T-cell (primary cell): ENCODE measurements at regions not wholly inside any gene's neighbourhood (a gene's known extent, or its start where the extent isn't known, plus 50 kb on each side); places are given as distances from the start of the nearest gene placed in this dataset.

ENCODE experiments used
- ATAC-seq, 4 experiments: fragments of 200-7000 bp in 3 of 4; fragments of 150-1000 bp in 1 of 4; cut with Tn5 transposase; replicated peaks in 1 of 4; 1 replicate in 3 of 4; 2 replicates in 1 of 4; pipeline ENCODE4 v1.10.0; 2021; ENCODE audit warnings: moderate library complexity in 3 of 4, mild to moderate bottlenecking in 2 of 4, moderate number of reproducible peaks in 1 of 4
- CTCF ChIA-PET, 2 donors: fragments of 300-600 bp; sonication (Branson Sonifier 250); formaldehyde crosslinking; loops; one replicate each; lab custom pipeline; 2022; ENCODE audit warnings: antibody characterized with exemption in 2 of 2; lab: Charles Lee
- POLR2A ChIA-PET, 2 donors: fragments of 300-600 bp; sonication (Branson Sonifier 250); formaldehyde crosslinking; loops; one replicate each; lab custom pipeline; 2022; ENCODE audit warnings: antibody characterized with exemption in 2 of 2; lab: Charles Lee
- DNase-seq, 35 experiments: peaks; one replicate each; pipeline versions ENCODE4 v3.0.0 to v3.0.0-alpha.2; 2013 to 2023
- H3K27ac ChIP-seq: one replicate; pipeline ENCODE4 v1.5.1; 2013; ENCODE audit warnings: low read length
- H3K27me3 ChIP-seq, 2 experiments: replicated peaks in 1 of 2; 1 replicate in 1 of 2; 2 replicates in 1 of 2; pipeline versions ENCODE4 v1.6.1 to v1.7.0; 2013; ENCODE audit warnings: low read length in 1 of 2, mixed read lengths in 1 of 2; ENCODE audit not compliant: control insufficient read depth in 2 of 2, insufficient read depth in 2 of 2; ENCODE audit errors: extremely low read depth in 1 of 2
- H3K36me3 ChIP-seq, 2 donors: 1 replicate in 1 of 2; 2 replicates in 1 of 2; pipeline versions ENCODE4 v1.6.1 to v1.7.0; 2013; ENCODE audit warnings: low read length in 1 of 2; ENCODE audit not compliant: control insufficient read depth in 2 of 2, insufficient read depth in 1 of 2; ENCODE audit errors: extremely low read depth in 1 of 2
- H3K4me1 ChIP-seq, 2 experiments: 1 replicate in 1 of 2; 2 replicates in 1 of 2; pipeline versions ENCODE4 v1.6.1 to v1.7.0; 2013; ENCODE audit warnings: low read length in 2 of 2, mixed read lengths in 1 of 2; ENCODE audit not compliant: insufficient read depth in 2 of 2, control insufficient read depth in 1 of 2; ENCODE audit errors: extremely low read depth in 1 of 2
- H3K4me3 ChIP-seq, 2 donors: 1 replicate in 1 of 2; 2 replicates in 1 of 2; pipeline versions ENCODE4 v1.5.1 to v1.7.0; 2013; ENCODE audit warnings: mild to moderate bottlenecking in 2 of 2, low read length in 1 of 2, moderate library complexity in 1 of 2; ENCODE audit not compliant: control insufficient read depth in 1 of 2; ENCODE audit errors: extremely low read depth in 1 of 2
- H3K9me3 ChIP-seq: 2 replicates; pipeline ENCODE4 v1.7.0; 2013
- H3K27ac Mint-ChIP-seq, 2 donors: one replicate each; pipeline ENCODE4 v1.8.0; 2020 to 2021; ENCODE audit warnings: mild to moderate bottlenecking in 2 of 2, mixed read lengths in 2 of 2
- H3K27me3 Mint-ChIP-seq, 2 donors: one replicate each; pipeline ENCODE4 v1.8.0; 2021 to 2022; ENCODE audit warnings: mixed read lengths in 2 of 2
- H3K36me3 Mint-ChIP-seq: one replicate; pipeline ENCODE4 v1.8.0; 2021; ENCODE audit warnings: mixed read lengths
- H3K4me1 Mint-ChIP-seq, 3 donors: one replicate each; pipeline ENCODE4 v1.8.0; 2020 to 2022; ENCODE audit warnings: mixed read lengths in 3 of 3, mild to moderate bottlenecking in 1 of 3
- H3K4me3 Mint-ChIP-seq, 3 donors: one replicate each; pipeline ENCODE4 v1.8.0; 2020 to 2022; ENCODE audit warnings: mild to moderate bottlenecking in 3 of 3, mixed read lengths in 3 of 3, moderate library complexity in 3 of 3
- H3K9me3 Mint-ChIP-seq, 3 donors: one replicate each; pipeline ENCODE4 v1.8.0; 2020 to 2022; ENCODE audit warnings: mixed read lengths in 3 of 3
- WGBS: methylation state at CpG from one replicate; pipeline ENCODE4 v1.1.5; 2013; ENCODE audit warnings: missing lambda C conversion rate; ENCODE audit not compliant: insufficient coverage; 5-methylcytosine and 5-hydroxymethylcytosine counted together

DNA sequence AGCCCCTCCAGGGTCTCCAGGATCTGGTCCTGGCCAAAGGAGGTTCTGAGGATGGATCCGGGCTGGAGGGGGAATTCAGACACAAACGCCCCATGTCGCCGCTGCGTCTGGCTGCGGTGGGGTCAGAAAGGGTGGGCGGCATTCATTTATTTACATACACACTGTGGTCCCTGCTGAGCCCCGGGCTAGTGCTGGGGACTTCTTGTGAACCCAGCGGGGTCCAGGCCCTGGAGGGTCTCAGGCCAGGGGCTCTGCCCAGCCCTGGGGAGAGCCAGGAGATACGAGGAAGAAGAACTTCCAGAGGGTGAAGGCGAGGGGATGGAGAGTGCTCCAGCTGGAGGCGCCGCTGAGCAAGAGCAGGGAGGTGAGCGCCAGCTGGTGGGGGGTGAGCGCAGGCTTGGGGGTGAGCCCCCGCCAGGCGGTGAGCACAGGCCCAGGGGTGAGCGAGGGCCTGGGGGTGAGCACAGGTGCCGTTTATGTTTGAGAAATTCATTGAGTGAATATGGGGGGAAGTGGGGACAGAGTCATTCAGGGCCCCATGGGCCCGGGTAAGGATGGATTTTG is 68.1 kb downstream of the NCOR2 start:
- H3K27me3 ChIP-seq: no peaks in the 10 kb centered on the region
- ATAC-seq (no peak), DNase-seq (no peak)
- no peak overlapping the region for H3K4me3 ChIP-seq
- peaks cover 2 to 45% of the 10 kb centered on the region in 2 experiments for H3K4me1 ChIP-seq
- Mint-ChIP-seq H3K4me3 (no peak overlapping the region), H3K27ac (no peak overlapping the region), H3K27me3 (no peaks in the 10 kb centered on the region), H3K9me3 (no peaks in the 10 kb centered on the region), H3K4me1 (peaks cover 63 to 70% (median 70%) of the 10 kb centered on the region in 3 donors), H3K36me3 (peaks cover 3% of the 10 kb centered on the region)
- H3K36me3 ChIP-seq: peaks cover 4 to 9% of the 10 kb centered on the region in 2 donors
- CTCF ChIA-PET: no interaction called here
- WGBS: 89% methylated on average over 12 of the region's 20 CpGs
- H3K9me3 ChIP-seq: no peaks in the 10 kb centered on the region
- POLR2A ChIA-PET: no interaction called here
- no peak overlapping the region for H3K27ac ChIP-seq

DNA sequence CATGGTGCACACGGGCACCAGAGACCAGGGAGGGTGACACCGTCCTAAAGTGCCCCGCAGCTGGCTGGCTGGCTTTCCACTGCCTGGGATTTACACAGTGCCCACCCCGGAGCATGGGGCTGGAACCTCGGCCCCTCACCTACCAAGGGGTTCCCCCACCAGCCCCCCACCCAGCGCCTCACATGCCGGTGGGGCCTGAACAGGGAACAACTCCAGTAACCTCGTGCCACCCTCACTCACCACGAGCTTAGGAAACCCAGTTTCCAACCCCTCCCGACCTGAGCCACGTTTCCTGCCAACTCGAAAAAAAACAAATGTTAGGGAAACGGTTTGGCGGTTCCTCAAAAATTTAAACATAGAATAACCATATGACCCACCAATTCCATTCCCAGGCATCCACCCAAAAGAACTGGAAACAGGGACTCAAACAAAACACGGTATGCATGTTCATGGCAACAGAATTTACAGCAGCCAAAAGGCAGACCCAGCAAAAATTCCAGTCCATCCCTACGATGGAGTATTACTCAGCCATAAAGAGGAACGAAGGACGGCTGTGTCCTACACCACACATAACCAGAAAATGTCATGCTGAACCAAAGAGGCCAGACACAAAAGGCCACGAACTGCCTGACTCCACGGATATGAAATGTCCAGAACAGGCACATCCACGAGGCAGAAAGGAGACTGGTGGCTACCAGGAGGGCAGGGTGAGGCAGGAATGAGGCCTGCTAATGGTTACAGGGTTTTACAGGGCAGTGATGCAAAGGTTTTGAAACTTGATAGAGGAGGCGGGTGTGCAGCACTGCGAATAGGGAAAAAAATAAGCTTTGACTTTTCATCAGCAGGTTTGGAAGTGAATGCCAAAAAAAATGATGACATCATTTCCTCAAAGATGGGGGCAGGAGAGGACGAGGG is 68.9 kb downstream of the NCOR2 start:
- H3K9me3 ChIP-seq: no peaks in the 10 kb centered on the region
- 75% methylated on average over 20 of the region's 24 CpGs for WGBS
- no peak overlapping the region for H3K27ac ChIP-seq
- Mint-ChIP-seq H3K27ac (peak overlapping the region in 1 of 2 donors; percentile 2), H3K4me3 (no peak overlapping the region), H3K27me3 (no peaks in the 10 kb centered on the region), H3K9me3 (no peaks in the 10 kb centered on the region), H3K4me1 (peaks cover 68 to 74% (median 71%) of the 10 kb centered on the region in 3 donors), H3K36me3 (peaks cover 3% of the 10 kb centered on the region)
- ATAC-seq: no peak
- H3K4me3 ChIP-seq: no peak overlapping the region
- H3K27me3 ChIP-seq: no peaks in the 10 kb centered on the region
- H3K36me3 ChIP-seq: peaks cover 4 to 9% of the 10 kb centered on the region in 2 donors
- CTCF ChIA-PET: no interaction called here
- no peak for DNase-seq
- peaks cover 3 to 52% of the 10 kb centered on the region in 2 experiments for H3K4me1 ChIP-seq
- POLR2A ChIA-PET: no interaction called here

DNA sequence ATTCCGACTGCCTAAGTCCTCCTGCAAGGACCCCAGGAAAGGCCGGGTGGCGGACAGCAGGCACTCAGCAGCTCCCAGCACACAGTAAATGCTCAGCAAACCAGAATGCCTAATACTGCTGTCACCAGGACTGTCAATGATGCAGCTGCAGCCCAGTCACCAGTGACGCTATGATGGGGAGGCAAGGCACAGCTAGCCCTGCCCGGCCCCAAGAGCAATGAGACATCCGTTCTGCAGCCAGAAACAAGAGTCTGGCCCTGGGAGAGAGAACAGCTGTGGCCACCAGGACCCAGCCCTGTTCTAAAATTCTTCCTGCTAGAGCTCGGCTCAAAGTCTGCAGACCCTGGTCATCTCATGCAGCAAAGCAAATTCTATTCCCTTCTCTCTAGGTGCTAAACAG is 69.8 kb downstream of the NCOR2 start:
- ChIA-PET CTCF (no interaction called here), POLR2A (no interaction called here)
- no peak overlapping the region for H3K4me3 ChIP-seq
- peaks cover 3 to 53% of the 10 kb centered on the region in 2 experiments for H3K4me1 ChIP-seq
- peaks cover 3% of the 10 kb centered on the region for H3K36me3 Mint-ChIP-seq
- H3K9me3 Mint-ChIP-seq: no peaks in the 10 kb centered on the region
- H3K27me3 ChIP-seq: no peaks in the 10 kb centered on the region
- 98% methylated on average over 4 of the region's 7 CpGs for WGBS
- peaks cover 7 to 9% of the 10 kb centered on the region in 2 donors for H3K36me3 ChIP-seq
- no peaks in the 10 kb centered on the region for H3K9me3 ChIP-seq
- no peaks in the 10 kb centered on the region for H3K27me3 Mint-ChIP-seq
- H3K4me3 Mint-ChIP-seq: no peak overlapping the region
- DNase-seq (no peak), ATAC-seq (no peak)
- H3K4me1 Mint-ChIP-seq: peaks cover 65 to 70% (median 66%) of the 10 kb centered on the region in 3 donors
- no peak overlapping the region for H3K27ac Mint-ChIP-seq
- H3K27ac ChIP-seq: no peak overlapping the region

GRCh38 chr12:124497039-124497438 is 70.4 kb downstream of the NCOR2 start:
- Histone ChIP-seq H3K27me3 (no peaks in the 10 kb centered on the region), H3K9me3 (no peaks in the 10 kb centered on the region), H3K36me3 (peaks cover 12 to 15% of the 10 kb centered on the region in 2 donors), H3K4me1 (peaks cover 3 to 53% of the 10 kb centered on the region in 2 experiments), H3K4me3 (no peak overlapping the region), H3K27ac (no peak overlapping the region)
- CTCF ChIA-PET: no interaction called here
- H3K27me3 Mint-ChIP-seq: no peaks in the 10 kb centered on the region
- 91% methylated on average over 13 of the region's 13 CpGs for WGBS
- no peaks in the 10 kb centered on the region for H3K9me3 Mint-ChIP-seq
- H3K4me1 Mint-ChIP-seq: peaks cover 61 to 64% (median 61%) of the 10 kb centered on the region in 3 donors
- ATAC-seq (no peak), DNase-seq (no peak)
- no peak overlapping the region for H3K27ac Mint-ChIP-seq
- peaks cover 3% of the 10 kb centered on the region for H3K36me3 Mint-ChIP-seq
- POLR2A ChIA-PET: no interaction called here
- H3K4me3 Mint-ChIP-seq: no peak overlapping the region

DNA sequence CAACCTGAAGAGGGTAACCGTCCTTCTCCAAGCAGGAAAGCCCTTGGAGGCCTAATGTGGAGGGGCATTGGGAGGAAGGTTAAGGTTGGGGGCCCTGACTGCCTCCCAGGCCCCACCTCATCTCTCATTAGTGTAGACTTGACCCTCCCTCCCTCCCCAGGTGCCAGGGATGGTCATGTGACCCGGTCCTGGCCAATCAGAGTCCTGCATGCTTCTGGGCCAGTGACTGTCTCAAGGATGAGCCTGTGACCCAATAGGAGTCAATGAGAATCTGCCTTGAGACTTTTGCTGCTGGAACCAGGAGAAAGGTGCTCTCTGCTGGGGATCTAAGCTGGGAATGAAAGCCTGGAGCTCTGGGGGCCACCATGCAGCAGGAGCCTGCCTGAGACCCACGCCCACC is 70.8 kb downstream of the NCOR2 start:
- H3K27ac ChIP-seq: no peak overlapping the region
- CTCF ChIA-PET: no interaction called here
- H3K4me3 ChIP-seq: no peak overlapping the region
- DNase-seq: peak in 1 of 35 experiments; percentile 12
- peaks cover 3 to 53% of the 10 kb centered on the region in 2 experiments for H3K4me1 ChIP-seq
- no peak for ATAC-seq
- whole genome bisulfite sequencing: 93% methylated on average over 1 of the region's 3 CpGs
- H3K27me3 ChIP-seq: no peaks in the 10 kb centered on the region
- no peaks in the 10 kb centered on the region for H3K27me3 Mint-ChIP-seq
- H3K36me3 ChIP-seq: peaks cover 16 to 17% of the 10 kb centered on the region in 2 donors
- H3K9me3 Mint-ChIP-seq: no peaks in the 10 kb centered on the region
- POLR2A ChIA-PET: no interaction called here
- H3K9me3 ChIP-seq: no peaks in the 10 kb centered on the region
- no peak overlapping the region for H3K27ac Mint-ChIP-seq
- no peak overlapping the region for H3K4me3 Mint-ChIP-seq
- H3K36me3 Mint-ChIP-seq: peaks cover 3% of the 10 kb centered on the region
- H3K4me1 Mint-ChIP-seq: peaks cover 56 to 63% (median 58%) of the 10 kb centered on the region in 3 donors

GRCh38 chr12:124495194-124495983 is 72.0 kb downstream of the NCOR2 start:
- H3K36me3 ChIP-seq: peaks cover 16 to 20% of the 10 kb centered on the region in 2 donors
- Mint-ChIP-seq H3K9me3 (no peaks in the 10 kb centered on the region), H3K4me3 (no peak overlapping the region), H3K27ac (no peak overlapping the region), H3K36me3 (peaks cover 3% of the 10 kb centered on the region), H3K27me3 (no peaks in the 10 kb centered on the region), H3K4me1 (peaks cover 49 to 57% (median 56%) of the 10 kb centered on the region in 3 donors)
- DNase-seq (no peak), ATAC-seq (no peak)
- CTCF ChIA-PET: interaction anchor here in 1 of 2 donors (0.5 kb wide), 1 partner anchor 355 kb away, joined by 3 read pairs; no protein-coding TSS in a partner anchor
- no peak overlapping the region for H3K27ac ChIP-seq
- H3K4me1 ChIP-seq: peaks cover 2 to 49% of the 10 kb centered on the region in 2 experiments
- no peaks in the 10 kb centered on the region for H3K9me3 ChIP-seq
- H3K27me3 ChIP-seq: no peaks in the 10 kb centered on the region
- no peak overlapping the region for H3K4me3 ChIP-seq
- POLR2A ChIA-PET: no interaction called here
- WGBS: 95% methylated on average over 23 of the region's 28 CpGs
